ENCODE measurements at regions not wholly inside any gene's neighbourhood (a gene's known extent, or its start where the extent isn't known, plus 50 kb on each side); places are given as distances from the start of the nearest gene placed in this dataset.

DNA sequence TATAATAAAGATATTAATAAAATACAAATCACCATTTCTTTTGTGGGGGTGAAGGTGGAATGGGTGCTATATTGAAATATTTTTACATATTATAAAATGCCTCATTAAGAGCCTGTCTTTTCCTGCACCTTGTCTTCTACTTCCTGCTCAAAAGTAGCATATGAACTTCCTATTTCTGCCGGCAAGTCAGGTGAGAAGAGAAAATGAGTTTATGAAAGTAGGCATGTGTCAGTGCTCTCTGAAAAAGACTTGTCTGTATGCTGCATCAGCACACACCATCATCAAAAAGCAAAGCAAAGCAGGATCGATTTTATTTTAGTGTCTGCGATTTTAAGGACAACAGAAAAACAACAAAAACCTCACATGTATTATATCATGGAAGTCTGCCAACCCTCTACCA is 114.2 kb downstream of the RAP2A start:
- TF ChIP-seq RXRA (IDR thresholded peaks at IDR 0.05; ENCODE audit: insufficient read depth, low read depth, low read length), result no peak
- no peak for TF ChIP-seq NANOG (IDR thresholded peaks at IDR 0.05; ENCODE audit: insufficient read depth, low read depth, low read length, poor library complexity, severe bottlenecking)
- TF ChIP-seq ZNF274 (IDR thresholded peaks at IDR 0.05; ENCODE audit: borderline replicate concordance, extremely low read depth, low read length), result no peak
- TF ChIP-seq, protein P1, sequence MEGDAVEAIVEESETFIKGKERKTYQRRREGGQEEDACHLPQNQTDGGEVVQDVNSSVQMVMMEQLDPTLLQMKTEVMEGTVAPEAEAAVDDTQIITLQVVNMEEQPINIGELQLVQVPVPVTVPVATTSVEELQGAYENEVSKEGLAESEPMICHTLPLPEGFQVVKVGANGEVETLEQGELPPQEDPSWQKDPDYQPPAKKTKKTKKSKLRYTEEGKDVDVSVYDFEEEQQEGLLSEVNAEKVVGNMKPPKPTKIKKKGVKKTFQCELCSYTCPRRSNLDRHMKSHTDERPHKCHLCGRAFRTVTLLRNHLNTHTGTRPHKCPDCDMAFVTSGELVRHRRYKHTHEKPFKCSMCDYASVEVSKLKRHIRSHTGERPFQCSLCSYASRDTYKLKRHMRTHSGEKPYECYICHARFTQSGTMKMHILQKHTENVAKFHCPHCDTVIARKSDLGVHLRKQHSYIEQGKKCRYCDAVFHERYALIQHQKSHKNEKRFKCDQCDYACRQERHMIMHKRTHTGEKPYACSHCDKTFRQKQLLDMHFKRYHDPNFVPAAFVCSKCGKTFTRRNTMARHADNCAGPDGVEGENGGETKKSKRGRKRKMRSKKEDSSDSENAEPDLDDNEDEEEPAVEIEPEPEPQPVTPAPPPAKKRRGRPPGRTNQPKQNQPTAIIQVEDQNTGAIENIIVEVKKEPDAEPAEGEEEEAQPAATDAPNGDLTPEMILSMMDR (IDR thresholded peaks at IDR 0.05; ENCODE audit: control extremely low read depth in 1 of 3, insufficient read depth in 1 of 3, low read depth in 1 of 3, low read length in 3 of 3), result no peak
- no peak for TF ChIP-seq SP1 (IDR thresholded peaks at IDR 0.05; ENCODE audit: low read depth, low read length)
- no peak for TF ChIP-seq RAD21 (IDR thresholded peaks at IDR 0.05 in 1 of 2, conservative IDR thresholded peaks at IDR 0.05 in 1 of 2; ENCODE audit: low read depth in 2 of 2, low read length in 2 of 2)
- TF ChIP-seq TEAD4 (IDR thresholded peaks at IDR 0.05; ENCODE audit: low read depth, low read length), result no peak
- no peak for TF ChIP-seq SP2 (IDR thresholded peaks at IDR 0.05; ENCODE audit: low read length)
- TF ChIP-seq TAF1 (IDR thresholded peaks at IDR 0.05; ENCODE audit: low read depth, low read length), result no peak
- TF ChIP-seq, protein P2, sequence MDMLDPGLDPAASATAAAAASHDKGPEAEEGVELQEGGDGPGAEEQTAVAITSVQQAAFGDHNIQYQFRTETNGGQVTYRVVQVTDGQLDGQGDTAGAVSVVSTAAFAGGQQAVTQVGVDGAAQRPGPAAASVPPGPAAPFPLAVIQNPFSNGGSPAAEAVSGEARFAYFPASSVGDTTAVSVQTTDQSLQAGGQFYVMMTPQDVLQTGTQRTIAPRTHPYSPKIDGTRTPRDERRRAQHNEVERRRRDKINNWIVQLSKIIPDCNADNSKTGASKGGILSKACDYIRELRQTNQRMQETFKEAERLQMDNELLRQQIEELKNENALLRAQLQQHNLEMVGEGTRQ (IDR thresholded peaks at IDR 0.05; ENCODE audit: low read length), result no peak
- no peak for TF ChIP-seq EP300 (IDR thresholded peaks at IDR 0.05; ENCODE audit: borderline replicate concordance in 1 of 2, low read depth in 2 of 2, low read length in 2 of 2)
- TF ChIP-seq POLR2A (IDR thresholded peaks at IDR 0.05; ENCODE audit: control extremely low read depth in 1 of 2, low read depth in 2 of 2, low read length in 2 of 2), result no peak
- no peak for TF ChIP-seq POLR2AphosphoS5 (IDR thresholded peaks at IDR 0.05; ENCODE audit: low read depth, low read length)
- no peak for TF ChIP-seq CEBPB (IDR thresholded peaks at IDR 0.05; ENCODE audit: low read depth, low read length)
